Natural killer cell treated with Interleukin-12 subunit alpha and Interleukin-12 subunit beta and Interleukin-15 and Interleukin-18, amount 100 ng/mL, for 72 hours (primary cell): ENCODE measurements at regions not wholly inside any gene's neighbourhood (a gene's known extent, or its start where the extent isn't known, plus 50 kb on each side); places are given as distances from the start of the nearest gene placed in this dataset.
"Not testable (repeated sequence)": the region's sequence is repeated elsewhere in the genome, so short reads cannot be mapped to it uniquely, and the experiment has no call there.

Experiments used
- ATAC-seq, 2 donors: fragments of 150-1000 bp; cut with Tn5 transposase in 1 of 2; sonication (Bioruptor Pico), chemical (Tn5 transposase) in 1 of 2; 2 replicates each; pipeline ENCODE4 v1.10.0; 2021
- DNase-seq: peaks from one replicate; pipeline ENCODE4 v3.0.0; 2022; ENCODE audit warnings: low spot score
- H3K27ac Mint-ChIP-seq, 2 donors: 1 replicate in 1 of 2; 2 replicates in 1 of 2; pipeline ENCODE4 v1.8.0; 2022; ENCODE audit warnings: mixed read lengths in 2 of 2, mild to moderate bottlenecking in 1 of 2, moderate library complexity in 1 of 2
- H3K27me3 Mint-ChIP-seq, 2 donors: 1 replicate in 1 of 2; 2 replicates in 1 of 2; pipeline ENCODE4 v1.8.0; 2022; ENCODE audit warnings: mixed read lengths in 2 of 2
- H3K36me3 Mint-ChIP-seq: one replicate; pipeline ENCODE4 v1.8.0; 2022; ENCODE audit warnings: mixed read lengths
- H3K4me1 Mint-ChIP-seq, 2 donors: 1 replicate in 1 of 2; 2 replicates in 1 of 2; pipeline ENCODE4 v1.8.0; 2022; ENCODE audit warnings: low read depth in 2 of 2, mixed read lengths in 2 of 2, mild to moderate bottlenecking in 1 of 2
- H3K4me3 Mint-ChIP-seq: one replicate; pipeline ENCODE4 v1.8.0; 2022; ENCODE audit warnings: mixed read lengths
- H3K9me3 Mint-ChIP-seq: 2 replicates; pipeline ENCODE4 v1.8.0; 2022; ENCODE audit warnings: mixed read lengths

- DNase-seq: no peak
- Mint-ChIP-seq H3K27ac (no peak overlapping the region), H3K27me3 (no peaks in the 10 kb centered on the region), H3K4me1 (no peaks in the 10 kb centered on the region), H3K36me3 (no peaks in the 10 kb centered on the region), H3K4me3 (no peak overlapping the region), H3K9me3 (peaks cover 17% of the 10 kb centered on the region)
- no peak for ATAC-seq
Measured at GRCh38 chr4:116223040-116223732, 862.2 kb downstream of the TRAM1L1 start.

- H3K9me3 Mint-ChIP-seq: peaks cover 14% of the 10 kb centered on the region
- H3K4me1 Mint-ChIP-seq: no peaks in the 10 kb centered on the region
- no peak for DNase-seq
- H3K27ac Mint-ChIP-seq: no peak overlapping the region
- H3K36me3 Mint-ChIP-seq: no peaks in the 10 kb centered on the region
- H3K4me3 Mint-ChIP-seq: no peak overlapping the region
- H3K27me3 Mint-ChIP-seq: no peaks in the 10 kb centered on the region
- ATAC-seq: no peak
Measured at GRCh38 chr4:116217781-116218180, 867.6 kb downstream of the TRAM1L1 start.

GRCh38 chr4:116215622-116216021 lies 869.8 kb downstream of the TRAM1L1 start:
- Mint-ChIP-seq H3K4me1 (no peaks in the 10 kb centered on the region), H3K27me3 (no peaks in the 10 kb centered on the region), H3K4me3 (no peak overlapping the region), H3K36me3 (no peaks in the 10 kb centered on the region), H3K27ac (no peak overlapping the region), H3K9me3 (peaks cover 4% of the 10 kb centered on the region)
- no peak for ATAC-seq
- no peak for DNase-seq

- peaks cover 5% of the 10 kb centered on the region for H3K9me3 Mint-ChIP-seq
- H3K36me3 Mint-ChIP-seq: no peaks in the 10 kb centered on the region
- DNase-seq: no peak
- ATAC-seq: no peak
- H3K4me3 Mint-ChIP-seq: no peak overlapping the region
- H3K27ac Mint-ChIP-seq: no peak overlapping the region
- H3K27me3 Mint-ChIP-seq: no peaks in the 10 kb centered on the region
- H3K4me1 Mint-ChIP-seq: no peaks in the 10 kb centered on the region
Measured at GRCh38 chr4:116202524-116202923, 882.9 kb downstream of the TRAM1L1 start.

- Mint-ChIP-seq H3K9me3 (peaks cover 6% of the 10 kb centered on the region), H3K27me3 (no peaks in the 10 kb centered on the region), H3K27ac (no peak overlapping the region), H3K4me1 (no peaks in the 10 kb centered on the region), H3K36me3 (no peaks in the 10 kb centered on the region), H3K4me3 (no peak overlapping the region)
- no peak for DNase-seq
- ATAC-seq: no peak
Measured at GRCh38 chr4:116197317-116197809, 888.0 kb downstream of the TRAM1L1 start.

- H3K27ac Mint-ChIP-seq: no peak overlapping the region
- no peaks in the 10 kb centered on the region for H3K27me3 Mint-ChIP-seq
- no peaks in the 10 kb centered on the region for H3K9me3 Mint-ChIP-seq
- no peak overlapping the region for H3K4me3 Mint-ChIP-seq
- ATAC-seq (no peak), DNase-seq (no peak)
- H3K4me1 Mint-ChIP-seq: no peaks in the 10 kb centered on the region
- no peaks in the 10 kb centered on the region for H3K36me3 Mint-ChIP-seq
Measured at GRCh38 chr4:116183241-116183640, 902.1 kb downstream of the TRAM1L1 start.

GRCh38 chr4:116180157-116180601 lies 905.2 kb downstream of the TRAM1L1 start:
- H3K4me3 Mint-ChIP-seq: no peak overlapping the region
- H3K36me3 Mint-ChIP-seq: no peaks in the 10 kb centered on the region
- H3K27ac Mint-ChIP-seq: no peak overlapping the region
- H3K4me1 Mint-ChIP-seq: no peaks in the 10 kb centered on the region
- no peaks in the 10 kb centered on the region for H3K9me3 Mint-ChIP-seq
- no peak for DNase-seq
- H3K27me3 Mint-ChIP-seq: no peaks in the 10 kb centered on the region
- no peak for ATAC-seq

GRCh38 chr4:116151371-116151770 lies 934.0 kb downstream of the TRAM1L1 start:
- not testable (repeated sequence) for H3K36me3 Mint-ChIP-seq, DNase-seq, H3K4me3 Mint-ChIP-seq, ATAC-seq, H3K9me3 Mint-ChIP-seq, H3K27ac Mint-ChIP-seq, H3K4me1 Mint-ChIP-seq, H3K27me3 Mint-ChIP-seq

- Mint-ChIP-seq H3K4me3 (no peak overlapping the region), H3K36me3 (no peaks in the 10 kb centered on the region), H3K27ac (no peak overlapping the region), H3K27me3 (no peaks in the 10 kb centered on the region), H3K9me3 (peaks cover 9% of the 10 kb centered on the region), H3K4me1 (no peaks in the 10 kb centered on the region)
- DNase-seq (no peak), ATAC-seq (no peak)
Measured at GRCh38 chr4:116150152-116150551, 935.2 kb downstream of the TRAM1L1 start.

- no peak overlapping the region for H3K27ac Mint-ChIP-seq
- H3K27me3 Mint-ChIP-seq: no peaks in the 10 kb centered on the region
- ATAC-seq (no peak), DNase-seq (no peak)
- no peaks in the 10 kb centered on the region for H3K4me1 Mint-ChIP-seq
- no peaks in the 10 kb centered on the region for H3K36me3 Mint-ChIP-seq
- no peak overlapping the region for H3K4me3 Mint-ChIP-seq
- peaks cover 8% of the 10 kb centered on the region for H3K9me3 Mint-ChIP-seq
Measured at GRCh38 chr4:116143198-116143597, 942.2 kb downstream of the TRAM1L1 start.

- DNase-seq: no peak
- no peaks in the 10 kb centered on the region for H3K27me3 Mint-ChIP-seq
- no peak overlapping the region for H3K4me3 Mint-ChIP-seq
- ATAC-seq: no peak
- no peaks in the 10 kb centered on the region for H3K4me1 Mint-ChIP-seq
- H3K9me3 Mint-ChIP-seq: peaks cover 5% of the 10 kb centered on the region
- H3K36me3 Mint-ChIP-seq: no peaks in the 10 kb centered on the region
- no peak overlapping the region for H3K27ac Mint-ChIP-seq
Measured at GRCh38 chr4:116132946-116133345, 952.4 kb downstream of the TRAM1L1 start.

GRCh38 chr4:116126794-116127193 lies 958.6 kb downstream of the TRAM1L1 start:
- H3K27ac Mint-ChIP-seq: no peak overlapping the region
- H3K9me3 Mint-ChIP-seq: peaks cover 5% of the 10 kb centered on the region
- H3K27me3 Mint-ChIP-seq: no peaks in the 10 kb centered on the region
- H3K4me1 Mint-ChIP-seq: no peaks in the 10 kb centered on the region
- DNase-seq (no peak), ATAC-seq (no peak)
- H3K36me3 Mint-ChIP-seq: no peaks in the 10 kb centered on the region
- H3K4me3 Mint-ChIP-seq: no peak overlapping the region

- Mint-ChIP-seq H3K27ac (no peak overlapping the region), H3K9me3 (peaks cover 8% of the 10 kb centered on the region), H3K4me3 (no peak overlapping the region), H3K27me3 (no peaks in the 10 kb centered on the region), H3K4me1 (no peaks in the 10 kb centered on the region), H3K36me3 (no peaks in the 10 kb centered on the region)
- no peak for DNase-seq
- ATAC-seq: no peak
Measured at GRCh38 chr4:116122124-116122523, 963.3 kb downstream of the TRAM1L1 start.

- no peaks in the 10 kb centered on the region for H3K27me3 Mint-ChIP-seq
- H3K4me1 Mint-ChIP-seq: no peaks in the 10 kb centered on the region
- H3K36me3 Mint-ChIP-seq: no peaks in the 10 kb centered on the region
- peaks cover 16% of the 10 kb centered on the region for H3K9me3 Mint-ChIP-seq
- ATAC-seq: no peak
- H3K4me3 Mint-ChIP-seq: no peak overlapping the region
- no peak overlapping the region for H3K27ac Mint-ChIP-seq
- no peak for DNase-seq
Measured at GRCh38 chr4:116118221-116118620, 967.2 kb downstream of the TRAM1L1 start.

GRCh38 chr4:116112861-116113260 lies 972.5 kb downstream of the TRAM1L1 start:
- DNase-seq, ATAC-seq, H3K36me3 Mint-ChIP-seq, H3K4me3 Mint-ChIP-seq, H3K27me3 Mint-ChIP-seq, H3K4me1 Mint-ChIP-seq, H3K27ac Mint-ChIP-seq: not testable (repeated sequence)
- H3K9me3 Mint-ChIP-seq: peaks cover 14% of the 10 kb centered on the region
